CD4-positive, alpha-beta T cell treated with Interleukin-17A for 1 hour (primary cell): ENCODE measurements at regions not wholly inside any gene's neighbourhood (a gene's known extent, or its start where the extent isn't known, plus 50 kb on each side); places are given as distances from the start of the nearest gene placed in this dataset.

ENCODE experiments used
- DNase-seq: peaks from one replicate; pipeline ENCODE4 v3.0.0-alpha.2; 2020

GRCh38 chr2:824524-824923 lies 126.1 kb upstream of the SNTG2 start:
- no peak for DNase-seq

GRCh38 chr2:821546-821945 lies 129.1 kb upstream of the SNTG2 start:
- no peak for DNase-seq

GRCh38 chr2:819601-820000 lies 131.0 kb upstream of the SNTG2 start:
- no peak for DNase-seq

DNA sequence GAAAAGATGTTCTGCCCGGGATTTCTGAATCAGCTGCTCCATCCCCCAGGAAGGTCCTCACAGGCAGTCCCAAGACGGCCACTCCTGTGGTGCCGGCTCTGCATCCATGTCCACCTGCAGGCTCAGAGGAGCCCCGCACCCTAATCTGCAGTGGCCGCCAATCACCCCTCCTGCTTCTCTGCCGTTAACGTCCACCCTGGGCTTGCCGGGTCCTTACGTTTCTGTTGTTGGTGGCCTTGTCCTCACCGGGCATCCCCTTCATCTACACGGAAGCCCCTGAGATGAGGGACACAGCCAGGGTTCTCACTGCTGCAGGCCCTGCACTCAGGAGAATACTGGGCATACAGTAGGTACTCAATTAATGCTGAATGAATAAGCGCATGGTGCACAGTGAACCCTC lies 131.5 kb upstream of the SNTG2 start:
- DNase-seq: no peak

- no peak for DNase-seq
These were observed 133.2 kb upstream of the SNTG2 start for GRCh38 chr2:817336-818015.

- no peak for DNase-seq
These were observed 134.4 kb upstream of the SNTG2 start for GRCh38 chr2:816278-816677.

DNA sequence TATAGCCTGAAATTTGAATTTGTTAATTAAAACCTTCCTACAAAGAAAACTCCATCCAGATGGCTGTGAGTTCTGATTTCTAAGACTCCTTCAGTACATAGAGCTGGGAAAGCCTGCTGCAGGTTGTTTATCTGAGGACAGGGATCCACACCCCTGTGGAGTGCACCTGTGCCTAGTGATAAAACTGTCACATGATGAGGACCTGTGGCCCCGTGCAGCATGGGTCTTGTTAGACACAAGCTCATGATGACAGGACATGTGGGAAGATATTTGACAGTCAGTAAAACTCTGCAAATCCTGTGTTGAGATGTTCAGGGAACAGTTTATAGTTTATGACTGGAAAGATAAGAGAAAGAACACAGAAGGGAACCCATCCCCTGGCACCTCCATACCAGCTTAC lies 133.2 kb upstream of the TMEM18 start:
- no peak for DNase-seq

DNA sequence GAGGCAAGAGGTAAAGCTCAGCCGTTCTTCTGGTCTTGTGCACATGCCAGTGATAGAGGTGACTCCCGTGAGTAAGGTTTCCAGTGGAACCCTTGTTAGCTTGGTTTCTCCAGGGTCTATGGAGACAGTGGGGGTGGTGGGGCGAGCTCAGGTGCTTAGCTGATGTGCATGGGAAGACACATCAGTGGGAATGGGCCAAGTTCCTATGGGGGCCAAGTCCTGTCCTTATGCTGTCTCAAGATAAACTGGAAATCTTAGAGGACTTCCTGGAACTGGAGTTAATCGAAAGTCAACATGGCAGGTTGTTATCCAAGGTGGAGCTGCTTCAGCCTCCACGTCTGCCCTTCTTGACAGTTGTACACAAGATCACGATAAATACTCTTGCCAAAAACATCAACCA lies 130.1 kb upstream of the TMEM18 start:
- DNase-seq: no peak

GRCh38 chr2:805664-806063 lies 128.5 kb upstream of the TMEM18 start:
- DNase-seq: no peak

GRCh38 chr2:797993-798392 lies 120.8 kb upstream of the TMEM18 start:
- DNase-seq: no peak

GRCh38 chr2:797556-797955 lies 120.3 kb upstream of the TMEM18 start:
- no peak for DNase-seq

- no peak for DNase-seq
These were observed 119.2 kb upstream of the TMEM18 start for GRCh38 chr2:796141-796985.

GRCh38 chr2:795531-796041 lies 118.4 kb upstream of the TMEM18 start:
- DNase-seq: no peak

DNA sequence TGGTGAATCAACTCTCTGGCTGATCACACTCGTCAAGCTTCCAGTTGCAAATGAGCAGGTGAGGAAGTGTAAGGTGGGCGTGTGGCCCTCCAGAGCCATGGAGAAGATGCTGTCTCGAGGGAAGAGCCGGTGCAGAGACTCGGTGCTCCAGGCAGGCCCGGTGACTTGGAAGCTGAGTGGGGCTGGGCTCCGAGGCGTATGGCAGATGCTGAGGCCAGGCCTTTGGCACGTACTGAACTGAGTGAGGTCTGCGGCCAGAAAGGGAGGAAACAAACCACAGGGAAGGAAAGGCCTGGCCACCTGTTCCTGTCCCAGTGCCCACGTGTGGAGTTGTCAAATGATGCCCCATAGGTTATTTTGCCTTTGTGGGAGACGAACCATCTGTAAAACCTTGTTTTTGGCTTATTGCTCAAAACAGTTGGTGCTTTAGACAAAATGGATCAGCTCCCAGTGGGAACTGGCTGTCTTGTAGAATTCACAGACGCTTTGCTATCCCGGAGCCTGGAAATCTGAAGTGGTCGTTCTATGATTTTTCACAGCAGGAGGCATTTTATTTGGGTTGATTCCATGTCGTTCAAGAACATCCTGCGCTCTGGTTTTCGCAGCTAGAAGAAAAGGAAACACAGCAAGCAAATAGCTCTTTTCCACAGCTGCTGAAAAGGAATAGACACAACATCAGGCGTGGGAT lies 117.5 kb upstream of the TMEM18 start:
- DNase-seq: no peak

DNA sequence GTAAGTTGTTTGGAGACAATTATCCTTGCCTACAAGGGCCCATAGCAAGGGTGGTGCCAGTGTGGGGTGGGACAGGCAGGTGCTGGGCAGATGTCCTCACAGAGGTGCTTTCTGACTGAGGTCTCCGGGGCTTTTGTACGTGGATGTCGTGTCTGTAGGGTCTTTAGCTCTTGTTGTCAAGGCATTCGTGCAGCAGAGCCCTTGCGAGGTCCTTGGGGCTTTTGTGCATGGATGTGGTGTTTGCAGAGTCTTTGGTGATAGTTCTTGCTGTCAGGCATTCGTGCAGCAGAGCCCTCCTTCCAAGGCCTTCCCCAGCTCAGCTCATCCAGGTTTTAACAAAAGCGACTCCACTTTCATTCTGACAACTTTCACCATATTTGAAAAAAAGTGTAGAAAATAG lies 116.0 kb upstream of the TMEM18 start:
- DNase-seq: no peak

DNA sequence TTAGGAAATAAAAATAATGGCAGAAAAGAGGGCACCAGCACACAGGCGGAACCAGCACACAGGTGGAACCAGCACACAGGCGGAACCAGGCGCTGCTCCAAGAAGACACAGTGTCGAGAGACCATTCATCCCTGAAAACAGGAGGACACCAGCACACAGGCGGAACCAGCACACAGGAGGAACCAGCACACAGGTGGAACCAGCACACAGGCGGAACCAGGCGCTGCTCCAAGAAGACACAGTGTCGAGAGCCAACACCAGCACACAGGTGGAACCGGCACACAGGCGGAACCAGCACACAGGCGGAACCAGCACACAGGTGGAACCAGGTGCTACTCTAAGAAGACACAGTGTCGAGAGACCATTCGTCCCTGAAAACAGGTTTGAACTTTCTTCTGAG lies 115.5 kb upstream of the TMEM18 start:
- DNase-seq: no peak

DNA sequence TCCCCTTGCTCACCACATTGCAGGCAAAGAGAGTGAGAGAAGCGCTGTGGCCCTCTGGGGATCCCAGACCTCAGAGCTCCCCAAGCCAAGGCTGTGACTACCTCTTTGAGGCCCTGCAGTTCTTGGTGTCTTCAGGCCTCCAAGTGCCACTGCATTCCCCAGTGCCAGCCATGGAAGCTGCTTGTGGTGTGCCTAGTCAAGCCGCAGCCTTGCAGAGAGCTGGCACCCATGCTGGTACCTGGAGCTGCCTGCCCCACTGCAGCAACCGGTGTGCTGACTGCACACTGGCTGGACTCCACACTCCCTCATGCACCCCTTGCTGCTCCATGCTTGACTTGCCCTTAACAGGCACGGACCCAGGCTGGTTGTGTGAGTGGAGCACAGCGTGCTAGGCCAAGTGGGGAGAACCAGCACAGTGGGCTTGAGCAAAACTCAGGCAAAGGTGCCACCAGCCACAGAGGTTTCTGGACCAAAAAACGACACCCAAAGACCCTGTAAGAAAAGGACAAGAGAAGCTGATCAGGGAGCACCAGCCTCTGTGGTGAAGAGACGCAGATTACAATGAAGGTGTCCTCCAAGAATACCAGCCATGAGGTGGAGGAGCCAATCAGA lies 113.5 kb upstream of the TMEM18 start:
- no peak for DNase-seq

GRCh38 chr2:790081-790480 lies 112.9 kb upstream of the TMEM18 start:
- DNase-seq: no peak

DNA sequence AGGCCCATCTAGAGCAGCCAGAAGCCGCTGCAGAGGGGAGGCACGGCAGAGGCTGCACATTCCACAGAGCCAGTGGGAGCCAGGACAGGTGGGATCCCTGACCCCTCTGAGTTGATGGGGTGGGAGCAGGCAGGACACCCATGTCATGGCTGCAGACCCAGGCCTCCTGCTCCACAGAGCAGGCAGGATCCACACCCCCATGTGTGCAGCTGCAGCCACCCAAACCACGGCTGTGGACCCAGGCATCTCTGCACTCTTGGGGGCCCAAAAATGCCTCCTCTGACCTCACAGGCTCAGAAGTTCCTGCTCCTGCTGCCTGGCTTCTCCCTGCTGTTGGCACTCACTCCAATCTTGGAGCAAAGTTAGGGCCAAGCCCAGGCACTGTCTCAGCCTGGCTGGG lies 112.3 kb upstream of the TMEM18 start:
- no peak for DNase-seq

DNA sequence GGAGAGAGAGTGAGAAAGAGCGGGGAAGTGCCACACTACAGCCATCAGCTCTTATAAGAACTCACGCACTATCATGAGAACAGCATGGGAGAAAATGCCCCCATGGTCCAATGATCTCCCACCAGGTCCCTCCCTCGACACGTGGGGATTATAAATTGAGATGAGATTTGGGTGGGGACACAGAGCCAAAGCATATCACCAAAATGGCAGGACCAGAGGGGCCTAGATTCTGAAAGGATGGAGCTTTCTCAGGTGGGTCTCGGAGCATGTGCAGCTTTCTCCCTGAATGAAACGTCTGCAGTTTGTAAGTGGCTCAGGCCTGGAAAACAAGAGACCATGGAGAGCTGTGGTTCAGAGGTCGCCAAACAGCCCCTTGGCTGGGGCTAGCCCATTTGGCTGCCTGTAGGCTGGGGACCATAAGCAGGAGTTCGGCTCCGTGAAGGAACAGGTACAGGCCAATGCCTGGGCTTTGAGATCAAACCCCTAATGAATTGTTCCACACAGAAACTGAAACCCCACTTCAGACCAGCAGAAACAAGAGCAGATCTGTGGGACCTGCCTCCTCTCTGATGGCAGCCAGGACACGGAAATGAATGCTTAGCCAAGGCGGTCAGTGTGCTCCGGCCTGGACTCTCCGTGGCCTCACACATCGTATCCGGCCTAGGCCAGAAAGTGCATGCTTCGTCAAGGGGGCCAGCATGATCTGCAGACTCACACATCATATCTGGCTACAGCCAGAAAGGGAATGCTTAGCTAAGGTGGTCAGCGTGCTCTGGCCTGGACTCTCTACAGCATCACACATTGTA lies 111.2 kb upstream of the TMEM18 start:
- DNase-seq: no peak

- DNase-seq: no peak
These were observed 107.5 kb upstream of the TMEM18 start for GRCh38 chr2:784753-785152.

GRCh38 chr2:780581-780980 lies 103.4 kb upstream of the TMEM18 start:
- no peak for DNase-seq
